Testis (tissue), 2 donors: ENCODE measurements at regions not wholly inside any gene's neighbourhood (a gene's known extent, or its start where the extent isn't known, plus 50 kb on each side); places are given as distances from the start of the nearest gene placed in this dataset.

Source experiments
- DNase-seq: peaks from one replicate; pipeline ENCODE4 v3.0.0-alpha.2; 2019
- H3K27ac ChIP-seq, 2 donors: fragments of 200-600 bp; sonication (generic); one replicate each; pipeline ENCODE4 v1.5.1; 2019
- H3K27me3 ChIP-seq: fragments of 200-600 bp; sonication (generic); one replicate; pipeline ENCODE4 v1.5.1; 2019
- H3K36me3 ChIP-seq: fragments of 200-600 bp; sonication (generic); one replicate; pipeline ENCODE4 v1.5.1; 2017; ENCODE audit warnings: low read depth; ENCODE audit errors: missing control alignments
- H3K4me1 ChIP-seq: fragments of 200-600 bp; sonication (generic); one replicate; pipeline ENCODE4 v1.5.1; 2019
- H3K4me3 ChIP-seq, 2 donors: fragments of 200-600 bp; sonication (generic); one replicate each; pipeline ENCODE4 v1.5.1; 2017 to 2019
- H3K9me3 ChIP-seq: fragments of 200-600 bp; sonication (generic); one replicate; pipeline ENCODE4 v1.5.1; 2017
- POLR2A ChIP-seq: fragments of 450-650 bp; IDR thresholded peaks from one replicate; pipeline ENCODE4 v1.6.1; 2017; ENCODE audit warnings: antibody characterized with exemption, mild to moderate bottlenecking, moderate library complexity
- WGBS, 2 donors: methylation state at CpG; one replicate each; pipeline ENCODE4 v1.1.5; 2018; 5-methylcytosine and 5-hydroxymethylcytosine counted together
- intact Hi-C: fragments of 100-400 bp; cut with DNase I; formaldehyde crosslinking; loops from one replicate; pipeline ENCODE4 v1.15.1; 2023; ENCODE audit warnings: low total_unique reads
- TF ChIP-seq, protein P1 (sequence below), 3 experiments: fragments of 450-650 bp in 2 of 3; fragments of 200-600 bp in 1 of 3; sonication (generic) in 1 of 3; IDR thresholded peaks; one replicate each; pipeline ENCODE4 v1.5.1; 2016 to 2019; ENCODE audit warnings: antibody characterized with exemption in 3 of 3, mild to moderate bottlenecking in 2 of 3, moderate library complexity in 1 of 3

DNA sequence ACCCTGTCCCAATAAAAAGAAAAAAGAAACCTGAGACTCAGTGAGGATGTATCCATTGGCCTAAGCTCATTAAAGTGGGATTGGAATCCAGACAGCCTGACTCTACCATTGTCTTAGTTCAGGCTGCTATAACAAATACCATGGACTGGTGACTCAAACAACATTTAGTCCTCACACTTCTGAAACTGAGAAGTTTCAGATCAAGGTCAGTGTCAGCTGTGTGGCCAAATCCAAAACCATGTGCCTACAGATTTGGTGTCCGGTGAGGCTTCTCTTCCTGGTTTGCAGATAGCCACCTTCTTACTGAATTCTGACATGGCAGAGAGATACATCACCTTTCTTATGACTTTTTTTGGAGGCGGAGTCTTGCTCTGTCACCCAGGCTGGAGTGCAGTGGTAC lies 53.3 kb upstream of the KDM8 start:
- no peak for DNase-seq
- Histone ChIP-seq H3K9me3 (no peaks in the 10 kb centered on the region), H3K36me3 (no peaks in the 10 kb centered on the region), H3K27me3 (no peaks in the 10 kb centered on the region), H3K4me1 (no peaks in the 10 kb centered on the region), H3K4me3 (no peak overlapping the region), H3K27ac (no peak overlapping the region)
- 86 to 97% methylated on average over 2 of the region's 2 CpGs for WGBS, 2 donors
- intact Hi-C loops: no loop called here
- no peak for TF ChIP-seq POLR2A
- TF ChIP-seq, protein P1, sequence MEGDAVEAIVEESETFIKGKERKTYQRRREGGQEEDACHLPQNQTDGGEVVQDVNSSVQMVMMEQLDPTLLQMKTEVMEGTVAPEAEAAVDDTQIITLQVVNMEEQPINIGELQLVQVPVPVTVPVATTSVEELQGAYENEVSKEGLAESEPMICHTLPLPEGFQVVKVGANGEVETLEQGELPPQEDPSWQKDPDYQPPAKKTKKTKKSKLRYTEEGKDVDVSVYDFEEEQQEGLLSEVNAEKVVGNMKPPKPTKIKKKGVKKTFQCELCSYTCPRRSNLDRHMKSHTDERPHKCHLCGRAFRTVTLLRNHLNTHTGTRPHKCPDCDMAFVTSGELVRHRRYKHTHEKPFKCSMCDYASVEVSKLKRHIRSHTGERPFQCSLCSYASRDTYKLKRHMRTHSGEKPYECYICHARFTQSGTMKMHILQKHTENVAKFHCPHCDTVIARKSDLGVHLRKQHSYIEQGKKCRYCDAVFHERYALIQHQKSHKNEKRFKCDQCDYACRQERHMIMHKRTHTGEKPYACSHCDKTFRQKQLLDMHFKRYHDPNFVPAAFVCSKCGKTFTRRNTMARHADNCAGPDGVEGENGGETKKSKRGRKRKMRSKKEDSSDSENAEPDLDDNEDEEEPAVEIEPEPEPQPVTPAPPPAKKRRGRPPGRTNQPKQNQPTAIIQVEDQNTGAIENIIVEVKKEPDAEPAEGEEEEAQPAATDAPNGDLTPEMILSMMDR (IDR thresholded peaks at IDR 0.05): no peak

DNA sequence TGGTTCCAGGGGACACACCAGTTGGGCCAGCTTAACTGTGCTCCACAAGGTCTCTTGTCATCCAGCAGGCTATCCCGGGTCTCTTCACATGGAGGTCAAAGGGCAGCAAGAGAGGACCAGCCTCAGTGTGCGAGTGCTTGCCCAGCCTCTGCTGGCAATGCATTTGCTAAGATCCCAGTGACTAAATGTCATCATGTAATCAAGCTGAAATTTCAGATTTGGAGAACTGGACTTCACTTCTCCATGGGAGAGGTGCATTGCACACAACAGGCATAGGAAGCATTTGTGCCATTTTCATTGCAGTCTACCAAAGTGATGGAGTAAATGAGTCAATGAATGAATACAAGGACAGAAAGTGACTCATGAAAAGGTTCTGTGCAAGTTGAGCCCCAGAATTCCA lies 51.2 kb upstream of the KDM8 start:
- no peak overlapping the region for H3K27ac ChIP-seq
- no peaks in the 10 kb centered on the region for H3K36me3 ChIP-seq
- no peaks in the 10 kb centered on the region for H3K9me3 ChIP-seq
- H3K4me3 ChIP-seq: no peak overlapping the region
- intact Hi-C loops: no loop called here
- TF ChIP-seq, protein P1 (IDR thresholded peaks at IDR 0.05): no peak
- H3K27me3 ChIP-seq: no peaks in the 10 kb centered on the region
- DNase-seq: no peak
- WGBS, 2 donors: 66 to 100% methylated on average over 2 of the region's 2 CpGs
- no peaks in the 10 kb centered on the region for H3K4me1 ChIP-seq

DNA sequence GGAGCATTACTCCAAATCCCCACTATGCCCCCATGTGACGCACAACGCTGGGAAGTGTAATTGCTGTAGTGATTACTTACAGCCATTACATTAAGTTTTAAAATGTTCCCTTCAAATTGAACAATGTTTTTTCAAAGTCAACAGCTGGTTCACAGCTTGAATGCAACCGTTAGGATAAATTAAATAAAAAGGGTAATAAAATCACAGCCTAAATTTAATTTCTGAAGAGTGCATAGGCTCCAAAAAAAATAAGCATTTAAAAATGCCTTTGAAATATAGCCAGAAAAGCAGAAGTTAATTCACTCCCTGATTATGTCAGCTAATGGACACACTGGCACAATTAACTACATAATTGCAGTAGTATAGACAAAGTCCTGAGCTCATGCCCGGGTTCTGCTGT lies 50.5 kb upstream of the KDM8 start:
- Histone ChIP-seq H3K4me3 (no peak overlapping the region), H3K9me3 (no peaks in the 10 kb centered on the region), H3K4me1 (no peaks in the 10 kb centered on the region), H3K36me3 (no peaks in the 10 kb centered on the region), H3K27ac (no peak overlapping the region), H3K27me3 (no peaks in the 10 kb centered on the region)
- no peak for DNase-seq
- 67 to 73% methylated on average over 4 of the region's 4 CpGs for WGBS, 2 donors
- no peak for TF ChIP-seq POLR2A
- TF ChIP-seq, protein P1 (IDR thresholded peaks at IDR 0.05): no peak
- intact Hi-C loops: no loop called here
